ENCODE measurements at regions not wholly inside any gene's neighbourhood (a gene's known extent, or its start where the extent isn't known, plus 50 kb on each side); places are given as distances from the start of the nearest gene placed in this dataset.

- Histone ChIP-seq H3K27ac (no peak overlapping the region), H3K36me3 (no peaks in the 10 kb centered on the region), H3K4me3 (no peak overlapping the region), H3K4me2 (no peak overlapping the region), H3K79me2 (ENCODE audit: low read depth) (no peaks in the 10 kb centered on the region), H3K27me3 (no peaks in the 10 kb centered on the region), H3F3A (ENCODE audit: low read depth) (no peaks in the 10 kb centered on the region), H3K4me1 (no peaks in the 10 kb centered on the region), H2AFZ (replicated peaks) (no peak overlapping the region), H3K9me3 (ENCODE audit: low read depth) (no peaks in the 10 kb centered on the region), H3K9ac (no peak overlapping the region), H4K20me1 (ENCODE audit: low read depth) (no peaks in the 10 kb centered on the region)
- Mint-ChIP-seq H3K4me1 (no peaks in the 10 kb centered on the region), H3K36me3 (no peaks in the 10 kb centered on the region), H3K4me3 (no peak overlapping the region), H3K9me3 (peaks cover 17% of the 10 kb centered on the region), H3K27me3 (ENCODE audit: insufficient read depth, low read depth) (peaks cover 4% of the 10 kb centered on the region), H3K27ac (no peak overlapping the region)
- DNase-seq (ENCODE audit: low spot score) = no peak
- TF ChIP-seq EZH2 (IDR thresholded peaks at IDR 0.05) (no peak), EZH2phosphoT487 (IDR thresholded peaks at IDR 0.05) (no peak), CTCF (IDR thresholded peaks at IDR 0.05) (no peak)
These were observed 85.2 kb upstream of the CDC42BPA start for GRCh38 chr1:227403535-227403934.

- DNase-seq (ENCODE audit: low spot score) = no peak
- Mint-ChIP-seq H3K27ac (no peak overlapping the region), H3K27me3 (ENCODE audit: insufficient read depth, low read depth) (peaks cover 2% of the 10 kb centered on the region), H3K4me1 (no peaks in the 10 kb centered on the region), H3K9me3 (peaks cover 17% of the 10 kb centered on the region), H3K36me3 (no peaks in the 10 kb centered on the region), H3K4me3 (no peak overlapping the region)
- H3K27ac ChIP-seq = no peak overlapping the region
- no peaks in the 10 kb centered on the region for H3F3A ChIP-seq (ENCODE audit: low read depth)
- H3K4me2 ChIP-seq = no peak overlapping the region
- no peaks in the 10 kb centered on the region for H3K79me2 ChIP-seq (ENCODE audit: low read depth)
- no peak for TF ChIP-seq EZH2 (IDR thresholded peaks at IDR 0.05)
- TF ChIP-seq EZH2phosphoT487 (IDR thresholded peaks at IDR 0.05) = no peak
- no peak for TF ChIP-seq CTCF (IDR thresholded peaks at IDR 0.05)
- H3K36me3 ChIP-seq = no peaks in the 10 kb centered on the region
- H4K20me1 ChIP-seq (ENCODE audit: low read depth) = no peaks in the 10 kb centered on the region
- H2AFZ ChIP-seq (replicated peaks) = no peak overlapping the region
- H3K27me3 ChIP-seq = no peaks in the 10 kb centered on the region
- H3K9me3 ChIP-seq (ENCODE audit: low read depth) = no peaks in the 10 kb centered on the region
- H3K4me1 ChIP-seq = no peaks in the 10 kb centered on the region
- no peak overlapping the region for H3K9ac ChIP-seq
- H3K4me3 ChIP-seq = no peak overlapping the region
These were observed 83.5 kb upstream of the CDC42BPA start for GRCh38 chr1:227401562-227402342.

DNA sequence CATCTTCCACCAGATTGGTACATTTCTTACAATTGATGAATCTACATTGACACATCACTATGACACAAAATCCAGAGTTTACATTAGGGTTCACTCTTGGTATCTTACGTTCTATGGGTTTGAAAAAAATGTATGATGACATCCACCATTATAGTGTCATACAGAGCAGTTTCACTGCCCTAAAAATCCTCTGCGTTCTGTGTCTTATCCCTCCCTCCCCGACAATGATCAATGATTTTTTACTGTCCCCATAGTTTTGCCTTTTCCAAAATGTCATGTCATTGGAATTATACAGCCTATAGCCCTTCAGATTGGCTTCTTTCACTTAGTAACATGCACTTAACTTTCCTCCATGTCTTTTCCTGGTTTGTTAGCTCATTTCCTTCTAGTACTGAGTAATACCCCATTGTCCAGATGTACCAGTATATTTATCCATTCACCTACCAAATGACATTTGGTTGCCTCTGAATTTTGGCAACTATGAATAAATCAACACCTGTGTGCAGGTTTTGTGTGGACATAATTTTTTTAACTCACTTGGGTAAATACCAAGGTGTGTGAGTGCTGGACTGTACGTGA lies 80.9 kb upstream of the CDC42BPA start:
- Mint-ChIP-seq H3K27me3 (ENCODE audit: insufficient read depth, low read depth) (peaks cover 2% of the 10 kb centered on the region), H3K9me3 (peaks cover 8% of the 10 kb centered on the region)

More for the DNA sequence above, 80.9 kb upstream of the CDC42BPA start:
- Histone ChIP-seq H3K9me3 (ENCODE audit: low read depth) (no peaks in the 10 kb centered on the region), H3K27me3 (no peaks in the 10 kb centered on the region), H3K79me2 (ENCODE audit: low read depth) (no peaks in the 10 kb centered on the region), H3K36me3 (no peaks in the 10 kb centered on the region), H3K9ac (no peak overlapping the region), H3F3A (ENCODE audit: low read depth) (no peaks in the 10 kb centered on the region), H3K4me2 (no peak overlapping the region), H4K20me1 (ENCODE audit: low read depth) (no peaks in the 10 kb centered on the region), H2AFZ (replicated peaks) (no peak overlapping the region), H3K4me3 (no peak overlapping the region), H3K27ac (no peak overlapping the region), H3K4me1 (no peaks in the 10 kb centered on the region)
- DNase-seq (ENCODE audit: low spot score) = no peak
- no peaks in the 10 kb centered on the region for H3K4me1 Mint-ChIP-seq
- TF ChIP-seq EZH2 (IDR thresholded peaks at IDR 0.05) (no peak), CTCF (IDR thresholded peaks at IDR 0.05) (no peak), EZH2phosphoT487 (IDR thresholded peaks at IDR 0.05) (no peak)
- no peak overlapping the region for H3K4me3 Mint-ChIP-seq
- no peaks in the 10 kb centered on the region for H3K36me3 Mint-ChIP-seq
- H3K27ac Mint-ChIP-seq = no peak overlapping the region

Data from neural progenitor cell (in vitro differentiated cells).